ENCODE measurements at regions not wholly inside any gene's neighbourhood (a gene's known extent, or its start where the extent isn't known, plus 50 kb on each side); places are given as distances from the start of the nearest gene placed in this dataset.

GRCh38 chr2:156165742-156166141, 166.8 kb downstream of the NR4A2 start:
- DNase-seq (ENCODE audit: low spot score) (no peak), ATAC-seq (no peak)

- ATAC-seq: no peak
- DNase-seq (ENCODE audit: low spot score): no peak
Measured at GRCh38 chr2:156164091-156164720, 168.3 kb downstream of the NR4A2 start.

GRCh38 chr2:156158808-156159207, 173.7 kb downstream of the NR4A2 start:
- DNase-seq (ENCODE audit: low spot score) (no peak), ATAC-seq (no peak)

GRCh38 chr2:156157670-156158069, 174.9 kb downstream of the NR4A2 start:
- ATAC-seq (peak; percentile 27), DNase-seq (ENCODE audit: low spot score) (no peak)

- DNase-seq (ENCODE audit: low spot score): no peak
- peak; percentile 83 for ATAC-seq
Measured at GRCh38 chr2:156156580-156156979, 175.9 kb downstream of the NR4A2 start.

GRCh38 chr2:156155319-156155718, 177.2 kb downstream of the NR4A2 start:
- no peak for ATAC-seq

GRCh38 chr2:156151351-156151750, 181.2 kb downstream of the NR4A2 start:
- DNase-seq (ENCODE audit: low spot score) (no peak), ATAC-seq (no peak)

More at GRCh38 chr2:156155319-156155718, 177.2 kb downstream of the NR4A2 start:
- DNase-seq (ENCODE audit: low spot score): no peak

GRCh38 chr2:156147594-156148330, 184.8 kb downstream of the NR4A2 start:
- DNase-seq (ENCODE audit: low spot score): no peak

GRCh38 chr2:156145976-156146375, 186.5 kb downstream of the NR4A2 start:
- ATAC-seq (no peak), DNase-seq (ENCODE audit: low spot score) (no peak)

More at GRCh38 chr2:156147594-156148330, 184.8 kb downstream of the NR4A2 start:
- no peak for ATAC-seq

- no peak for ATAC-seq
Measured at GRCh38 chr2:156145469-156145868, 187.1 kb downstream of the NR4A2 start.

GRCh38 chr2:156136566-156136965, 196.0 kb downstream of the NR4A2 start:
- no peak for ATAC-seq
- DNase-seq (ENCODE audit: low spot score): no peak

More at GRCh38 chr2:156145469-156145868, 187.1 kb downstream of the NR4A2 start:
- no peak for DNase-seq (ENCODE audit: low spot score)

- ATAC-seq: no peak
Measured at GRCh38 chr2:156134887-156135286, 197.6 kb downstream of the NR4A2 start.

GRCh38 chr2:156132941-156133340, 199.6 kb downstream of the NR4A2 start:
- DNase-seq (ENCODE audit: low spot score) (no peak), ATAC-seq (no peak)

More at GRCh38 chr2:156134887-156135286, 197.6 kb downstream of the NR4A2 start:
- no peak for DNase-seq (ENCODE audit: low spot score)

- no peak for ATAC-seq
- no peak for DNase-seq (ENCODE audit: low spot score)
Measured at GRCh38 chr2:156132130-156132529, 200.4 kb downstream of the NR4A2 start.

GRCh38 chr2:156129227-156129626, 203.3 kb downstream of the NR4A2 start:
- ATAC-seq (no peak), DNase-seq (ENCODE audit: low spot score) (no peak)

- no peak for ATAC-seq
Measured at GRCh38 chr2:156125018-156125417, 207.5 kb downstream of the NR4A2 start.

GRCh38 chr2:156124458-156124857, 208.1 kb downstream of the NR4A2 start:
- DNase-seq (ENCODE audit: low spot score) (no peak), ATAC-seq (no peak)

More at GRCh38 chr2:156125018-156125417, 207.5 kb downstream of the NR4A2 start:
- no peak for DNase-seq (ENCODE audit: low spot score)

- DNase-seq (ENCODE audit: low spot score): no peak
- no peak for ATAC-seq
Measured at GRCh38 chr2:156118753-156119416, 213.6 kb downstream of the NR4A2 start.

- no peak for DNase-seq (ENCODE audit: low spot score)
- ATAC-seq: no peak
Measured at GRCh38 chr2:156116113-156116512, 216.4 kb downstream of the NR4A2 start.

GRCh38 chr2:156115338-156115737, 217.2 kb downstream of the NR4A2 start:
- DNase-seq (ENCODE audit: low spot score): no peak

GRCh38 chr2:156112323-156112722, 220.2 kb downstream of the NR4A2 start:
- ATAC-seq (no peak), DNase-seq (ENCODE audit: low spot score) (no peak)

More at GRCh38 chr2:156115338-156115737, 217.2 kb downstream of the NR4A2 start:
- ATAC-seq: no peak

GRCh38 chr2:156110890-156111289, 221.6 kb downstream of the NR4A2 start:
- ATAC-seq (peak; percentile 62), DNase-seq (ENCODE audit: low spot score) (no peak)
